ENCODE measurements at regions not wholly inside any gene's neighbourhood (a gene's known extent, or its start where the extent isn't known, plus 50 kb on each side); places are given as distances from the start of the nearest gene placed in this dataset.
A peak's percentile ranks its signal among the peaks of the same experiment; 100 is the strongest.

- no peaks in the 10 kb centered on the region for H3K36me3 ChIP-seq
- DNase-seq, result no peak
- no peak overlapping the region for H3K4me3 ChIP-seq
- WGBS, 5 donors, result 95 to 98% (median 96%) methylated on average over 15 of the region's 15 CpGs
- H3K9me3 ChIP-seq, result peaks cover 0 to 3% (median 0%) of the 10 kb centered on the region in 8 donors
- H3K27me3 ChIP-seq (replicated peaks in 1 of 7), result no peaks in the 10 kb centered on the region
- peaks cover 0 to 7% (median 2%) of the 10 kb centered on the region in 6 donors for H3K4me1 ChIP-seq
- intact Hi-C loops (cut with DNase I; ENCODE audit: low total_unique reads), result loop anchor here (10.0 kb wide), 1 partner anchor 151 kb away; no protein-coding TSS in a partner anchor
- no peak overlapping the region for H3K27ac ChIP-seq
- TF ChIP-seq POLR2AphosphoS5 (IDR thresholded peaks at IDR 0.05) (no peak), POLR2A (IDR thresholded peaks at IDR 0.05) (no peak)
- TF ChIP-seq, protein P1, sequence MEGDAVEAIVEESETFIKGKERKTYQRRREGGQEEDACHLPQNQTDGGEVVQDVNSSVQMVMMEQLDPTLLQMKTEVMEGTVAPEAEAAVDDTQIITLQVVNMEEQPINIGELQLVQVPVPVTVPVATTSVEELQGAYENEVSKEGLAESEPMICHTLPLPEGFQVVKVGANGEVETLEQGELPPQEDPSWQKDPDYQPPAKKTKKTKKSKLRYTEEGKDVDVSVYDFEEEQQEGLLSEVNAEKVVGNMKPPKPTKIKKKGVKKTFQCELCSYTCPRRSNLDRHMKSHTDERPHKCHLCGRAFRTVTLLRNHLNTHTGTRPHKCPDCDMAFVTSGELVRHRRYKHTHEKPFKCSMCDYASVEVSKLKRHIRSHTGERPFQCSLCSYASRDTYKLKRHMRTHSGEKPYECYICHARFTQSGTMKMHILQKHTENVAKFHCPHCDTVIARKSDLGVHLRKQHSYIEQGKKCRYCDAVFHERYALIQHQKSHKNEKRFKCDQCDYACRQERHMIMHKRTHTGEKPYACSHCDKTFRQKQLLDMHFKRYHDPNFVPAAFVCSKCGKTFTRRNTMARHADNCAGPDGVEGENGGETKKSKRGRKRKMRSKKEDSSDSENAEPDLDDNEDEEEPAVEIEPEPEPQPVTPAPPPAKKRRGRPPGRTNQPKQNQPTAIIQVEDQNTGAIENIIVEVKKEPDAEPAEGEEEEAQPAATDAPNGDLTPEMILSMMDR (IDR thresholded peaks at IDR 0.05 in 8 of 11, conservative IDR thresholded peaks at IDR 0.05 in 3 of 11), result no peak
Observed at GRCh38 chr1:184226100-184226487, 160.7 kb upstream of the C1orf21 start.

- 74 to 96% (median 88%) methylated on average over 2 of the region's 2 CpGs for WGBS, 5 donors
- peaks cover 0 to 3% (median 0%) of the 10 kb centered on the region in 8 donors for H3K9me3 ChIP-seq
- no peak overlapping the region for H3K4me3 ChIP-seq
- no peaks in the 10 kb centered on the region for H3K4me1 ChIP-seq
- no peaks in the 10 kb centered on the region for H3K36me3 ChIP-seq
- H3K27ac ChIP-seq, result no peak overlapping the region
- no peaks in the 10 kb centered on the region for H3K27me3 ChIP-seq (replicated peaks in 1 of 7)
- intact Hi-C loops (cut with DNase I; ENCODE audit: low total_unique reads), result loop anchor here (10.0 kb wide), 1 partner anchor 154 kb away; no protein-coding TSS in a partner anchor
- TF ChIP-seq, protein P1 (IDR thresholded peaks at IDR 0.05 in 8 of 11, conservative IDR thresholded peaks at IDR 0.05 in 3 of 11), result no peak
- no peak for TF ChIP-seq POLR2AphosphoS5 (IDR thresholded peaks at IDR 0.05)
- no peak for DNase-seq
Observed at GRCh38 chr1:184228558-184228957, 158.3 kb upstream of the C1orf21 start.

GRCh38 chr1:184237588-184237987, 149.2 kb upstream of the C1orf21 start:
- Histone ChIP-seq H3K27ac (no peak overlapping the region), H3K4me1 (peaks cover 0 to 8% (median 2%) of the 10 kb centered on the region in 6 donors), H3K27me3 (replicated peaks in 1 of 7) (no peaks in the 10 kb centered on the region), H3K36me3 (no peaks in the 10 kb centered on the region), H3K4me3 (no peak overlapping the region), H3K9me3 (no peaks in the 10 kb centered on the region)
- 55 to 80% (median 74%) methylated on average over 4 of the region's 4 CpGs for WGBS, 5 donors
- intact Hi-C loops (cut with DNase I; ENCODE audit: low total_unique reads), result no loop called here
- no peak for TF ChIP-seq POLR2A (IDR thresholded peaks at IDR 0.05)
- TF ChIP-seq, protein P1 (IDR thresholded peaks at IDR 0.05 in 8 of 11, conservative IDR thresholded peaks at IDR 0.05 in 3 of 11), result no peak
- TF ChIP-seq POLR2AphosphoS5 (IDR thresholded peaks at IDR 0.05), result no peak
- DNase-seq, result no peak

- intact Hi-C loops (cut with DNase I; ENCODE audit: low total_unique reads), result no loop called here
- Histone ChIP-seq H3K4me1 (peaks cover 0 to 15% (median 5%) of the 10 kb centered on the region in 6 donors), H3K27ac (no peak overlapping the region), H3K36me3 (no peaks in the 10 kb centered on the region), H3K4me3 (no peak overlapping the region), H3K9me3 (no peaks in the 10 kb centered on the region), H3K27me3 (replicated peaks in 1 of 7) (no peaks in the 10 kb centered on the region)
- 85 to 96% (median 90%) methylated on average over 2 of the region's 2 CpGs for WGBS, 5 donors
- DNase-seq, result no peak
- TF ChIP-seq POLR2A (IDR thresholded peaks at IDR 0.05), result no peak
Observed at GRCh38 chr1:184241446-184241845, 145.4 kb upstream of the C1orf21 start.

DNA sequence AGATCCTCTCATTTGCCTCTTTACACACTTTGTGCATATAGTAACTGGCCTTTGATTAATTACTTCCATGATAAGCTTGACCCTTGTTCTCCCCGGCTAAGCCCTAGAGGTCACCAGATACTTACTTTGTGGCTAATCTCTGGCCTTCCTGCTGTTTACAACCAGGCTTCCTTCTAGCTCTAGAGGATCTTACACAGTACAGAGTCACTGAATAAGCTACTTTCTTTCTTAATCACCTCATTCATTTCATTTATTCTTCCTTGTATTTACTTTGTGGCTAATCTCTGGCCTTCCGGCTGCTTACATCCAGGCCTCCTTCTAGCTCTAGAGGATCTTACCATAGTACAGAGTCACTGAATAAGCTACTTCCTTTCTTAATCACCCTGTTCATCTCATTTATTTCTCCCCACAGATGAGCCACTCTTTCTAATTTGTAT, 144.3 kb upstream of the C1orf21 start:
- 47 to 63% (median 53%) methylated on average over 2 of the region's 2 CpGs for WGBS, 5 donors
- Histone ChIP-seq H3K27me3 (replicated peaks in 1 of 7) (no peaks in the 10 kb centered on the region), H3K36me3 (no peaks in the 10 kb centered on the region), H3K9me3 (no peaks in the 10 kb centered on the region), H3K4me1 (peaks cover 0 to 15% (median 5%) of the 10 kb centered on the region in 6 donors), H3K4me3 (no peak overlapping the region), H3K27ac (peak overlapping the region in 7 of 8 donors; percentile 17 to 59 (median 29))
- no peak for DNase-seq
- TF ChIP-seq, protein P1 (IDR thresholded peaks at IDR 0.05 in 8 of 11, conservative IDR thresholded peaks at IDR 0.05 in 3 of 11), result no peak
- TF ChIP-seq POLR2AphosphoS5 (IDR thresholded peaks at IDR 0.05) (no peak), POLR2A (IDR thresholded peaks at IDR 0.05) (no peak)
- intact Hi-C loops (cut with DNase I; ENCODE audit: low total_unique reads), result no loop called here

Measured in spleen (tissue), 11 donors.